Ishikawa (cell line): ENCODE measurements at regions not wholly inside any gene's neighbourhood (a gene's known extent, or its start where the extent isn't known, plus 50 kb on each side); places are given as distances from the start of the nearest gene placed in this dataset.

Source experiments
- CEBPB ChIP-seq: IDR thresholded peaks from 2 replicates; pipeline ENCODE4 v1.6.1; 2012
- CREB1 ChIP-seq: IDR thresholded peaks from 2 replicates; pipeline ENCODE4 v1.6.1; 2012; ENCODE audit warnings: low read depth
- EGR1 ChIP-seq: IDR thresholded peaks from 2 replicates; pipeline ENCODE4 v1.6.1; 2012
- MAX ChIP-seq: IDR thresholded peaks from 2 replicates; pipeline ENCODE4 v1.6.1; 2012
- NFIC ChIP-seq: IDR thresholded peaks from 2 replicates; pipeline ENCODE4 v1.6.1; 2012
- RAD21 ChIP-seq: IDR thresholded peaks from 2 replicates; pipeline ENCODE4 v1.6.1; 2012; ENCODE audit warnings: low read depth
- REST ChIP-seq: IDR thresholded peaks from 2 replicates; pipeline ENCODE4 v1.6.1; 2012; ENCODE audit warnings: low read depth, mild to moderate bottlenecking
- TAF1 ChIP-seq: IDR thresholded peaks from 2 replicates; pipeline ENCODE4 v1.6.1; 2012; ENCODE audit warnings: low read depth, mild to moderate bottlenecking
- TCF12 ChIP-seq: IDR thresholded peaks from 2 replicates; pipeline ENCODE4 v1.6.1; 2012; ENCODE audit warnings: low read depth

- TF ChIP-seq MAX: no peak
- no peak for TF ChIP-seq CREB1
- no peak for TF ChIP-seq EGR1
- TF ChIP-seq REST: no peak
- no peak for TF ChIP-seq RAD21
- TF ChIP-seq NFIC: no peak
- no peak for TF ChIP-seq TAF1
- TF ChIP-seq TCF12: no peak
- no peak for TF ChIP-seq CEBPB
These were observed 71.1 kb upstream of the PITX1 start for GRCh38 chr5:135105105-135105484.
